Mucosa of gallbladder (tissue), 1 donor: ENCODE measurements at regions not wholly inside any gene's neighbourhood (a gene's known extent, or its start where the extent isn't known, plus 50 kb on each side); places are given as distances from the start of the nearest gene placed in this dataset.

ENCODE experiments used
- DNase-seq: peaks from one replicate; pipeline ENCODE4 v3.0.0-alpha.2; 2020; ENCODE audit warnings: low spot score
- donor health status: DM: no; HTN: no; CAD: no.

- DNase-seq: no peak
Measured at GRCh38 chr17:77872199-77872598, 86.3 kb upstream of the TNRC6C start.

GRCh38 chr17:77872714-77873499, 85.6 kb upstream of the TNRC6C start:
- no peak for DNase-seq

GRCh38 chr17:77873500-77874302, 84.8 kb upstream of the TNRC6C start:
- no peak for DNase-seq

- DNase-seq: no peak
Measured at GRCh38 chr17:77874303-77875050, 84.0 kb upstream of the TNRC6C start.

GRCh38 chr17:77875051-77875780, 83.3 kb upstream of the TNRC6C start:
- DNase-seq: no peak

- no peak for DNase-seq
Measured at GRCh38 chr17:77875881-77876509, 82.5 kb upstream of the TNRC6C start.

- DNase-seq: no peak
Measured at GRCh38 chr17:77877036-77877435, 81.5 kb upstream of the TNRC6C start.

GRCh38 chr17:77877646-77878355, 80.7 kb upstream of the TNRC6C start:
- no peak for DNase-seq

GRCh38 chr17:77879226-77879895, 79.1 kb upstream of the TNRC6C start:
- DNase-seq: no peak

- no peak for DNase-seq
Measured at GRCh38 chr17:77879896-77880280, 78.6 kb upstream of the TNRC6C start.

- no peak for DNase-seq
Measured at GRCh38 chr17:77880711-77881450, 77.6 kb upstream of the TNRC6C start.

GRCh38 chr17:77881545-77881944, 77.0 kb upstream of the TNRC6C start:
- peak; percentile 68 for DNase-seq

GRCh38 chr17:77882040-77882439, 76.5 kb upstream of the TNRC6C start:
- no peak for DNase-seq

- peak; percentile 52 for DNase-seq
Measured at GRCh38 chr17:77882481-77883212, 75.9 kb upstream of the TNRC6C start.

GRCh38 chr17:77883213-77883650, 75.3 kb upstream of the TNRC6C start:
- no peak for DNase-seq

GRCh38 chr17:77884019-77884418, 74.5 kb upstream of the TNRC6C start:
- no peak for DNase-seq

- no peak for DNase-seq
Measured at GRCh38 chr17:77884967-77885641, 73.4 kb upstream of the TNRC6C start.
